Neuronal stem cell (in vitro differentiated cells): ENCODE measurements at regions not wholly inside any gene's neighbourhood (a gene's known extent, or its start where the extent isn't known, plus 50 kb on each side); places are given as distances from the start of the nearest gene placed in this dataset.
A peak's percentile ranks its signal among the peaks of the same experiment; 100 is the strongest.

Experiments
- DNase-seq: peaks from one replicate; pipeline ENCODE4 v3.0.0-alpha.2; 2013; ENCODE audit warnings: low spot score
- H2AFZ ChIP-seq: one replicate; pipeline ENCODE4 v1.6.1; 2013; ENCODE audit warnings: mild to moderate bottlenecking, low read length, inconsistent platforms
- H2AK5ac ChIP-seq: 2 replicates; pipeline ENCODE4 v1.6.1; 2013; ENCODE audit warnings: low read depth, mild to moderate bottlenecking, inconsistent platforms, low read length, moderate library complexity, mixed read lengths
- H2BK120ac ChIP-seq: 2 replicates; pipeline ENCODE4 v1.6.1; 2013; ENCODE audit warnings: low read depth, mild to moderate bottlenecking, inconsistent platforms, low read length, moderate library complexity, mixed read lengths
- H2BK12ac ChIP-seq: one replicate; pipeline ENCODE4 v1.6.1; 2013; ENCODE audit warnings: low read length, inconsistent platforms
- H2BK15ac ChIP-seq: 2 replicates; pipeline ENCODE4 v1.6.1; 2013; ENCODE audit warnings: mild to moderate bottlenecking, low read length, inconsistent platforms, mixed read lengths
- H2BK5ac ChIP-seq: one replicate; pipeline ENCODE4 v1.6.1; 2013; ENCODE audit warnings: inconsistent platforms, mild to moderate bottlenecking, low read length, moderate library complexity
- H3K14ac ChIP-seq: one replicate; pipeline ENCODE4 v1.6.1; 2013; ENCODE audit warnings: low read length, inconsistent platforms
- H3K18ac ChIP-seq: 2 replicates; pipeline ENCODE4 v1.6.1; 2013; ENCODE audit warnings: low read length, inconsistent platforms
- H3K23ac ChIP-seq: 2 replicates; pipeline ENCODE4 v1.6.1; 2013; ENCODE audit warnings: low read depth, mild to moderate bottlenecking, mixed read lengths, low read length, inconsistent platforms; ENCODE audit not compliant: poor library complexity
- H3K27ac ChIP-seq: replicated peaks from 3 replicates; pipeline ENCODE4 v1.5.1; 2013; ENCODE audit warnings: low read length, inconsistent platforms
- H3K27me3 ChIP-seq, 3 experiments: 2 replicates each; pipeline ENCODE4 v1.6.1; 2013; ENCODE audit warnings: low read length in 3 of 3, mild to moderate bottlenecking in 2 of 3, inconsistent platforms in 1 of 3, low read depth in 1 of 3, mixed read lengths in 1 of 3, moderate library complexity in 1 of 3; ENCODE audit not compliant: control insufficient read depth in 3 of 3, insufficient read depth in 3 of 3
- H3K36me3 ChIP-seq, 2 donors: replicated peaks in 1 of 2; 2 replicates each; pipeline ENCODE4 v1.6.1; 2013; ENCODE audit warnings: low read length in 2 of 2; ENCODE audit not compliant: control insufficient read depth in 2 of 2, insufficient read depth in 2 of 2
- H3K4ac ChIP-seq: 2 replicates; pipeline ENCODE4 v1.6.1; 2013; ENCODE audit warnings: inconsistent platforms, mild to moderate bottlenecking, low read length, moderate library complexity
- H3K4me1 ChIP-seq, 2 donors: 1 replicate in 1 of 2; 2 replicates in 1 of 2; pipeline ENCODE4 v1.6.1; 2013; ENCODE audit warnings: low read length in 2 of 2, low read depth in 1 of 2; ENCODE audit not compliant: control insufficient read depth in 2 of 2, insufficient read depth in 1 of 2
- H3K4me2 ChIP-seq: one replicate; pipeline ENCODE4 v1.6.1; 2013; ENCODE audit warnings: mild to moderate bottlenecking, low read length, inconsistent platforms; ENCODE audit not compliant: insufficient read depth, poor library complexity, severe bottlenecking
- H3K4me3 ChIP-seq, 2 donors: 2 replicates each; pipeline ENCODE4 v1.5.1; 2013; ENCODE audit warnings: low read length in 2 of 2, mild to moderate bottlenecking in 2 of 2, inconsistent platforms in 1 of 2, moderate library complexity in 1 of 2
- H3K79me1 ChIP-seq: one replicate; pipeline ENCODE4 v1.6.1; 2013; ENCODE audit warnings: low read depth, mild to moderate bottlenecking, inconsistent platforms, low read length, moderate library complexity
- H3K9ac ChIP-seq: one replicate; pipeline ENCODE4 v1.6.1; 2013; ENCODE audit warnings: mild to moderate bottlenecking, low read depth, low read length, inconsistent platforms; ENCODE audit not compliant: poor library complexity
- H3K9me3 ChIP-seq, 2 donors: replicated peaks in 1 of 2; 2 replicates each; pipeline versions ENCODE3 to v1.6.1; 2013; ENCODE audit warnings: low read length in 2 of 2, mild to moderate bottlenecking in 2 of 2, inconsistent platforms in 1 of 2, low read depth in 1 of 2, mixed read lengths in 1 of 2, moderate library complexity in 1 of 2; ENCODE audit not compliant: control insufficient read depth in 2 of 2, insufficient read depth in 1 of 2
- H4K8ac ChIP-seq: one replicate; pipeline ENCODE4 v1.6.1; 2013; ENCODE audit warnings: low read depth, mild to moderate bottlenecking, inconsistent platforms, low read length, moderate library complexity
- H4K91ac ChIP-seq: one replicate; pipeline ENCODE4 v1.6.1; 2013; ENCODE audit warnings: low read length, low read depth, mild to moderate bottlenecking, inconsistent platforms; ENCODE audit not compliant: poor library complexity
- WGBS, 2 donors: extraction: QIAGEN DNeasy Blood & Tissue Kit; methylation state at CpG; one replicate each; pipeline ENCODE4 v1.1.7; 2013; ENCODE audit warnings: missing lambda C conversion rate in 2 of 2, mixed read lengths in 1 of 2; ENCODE audit not compliant: insufficient read length in 2 of 2, insufficient replicate concordance in 1 of 2; ENCODE audit errors: extremely low coverage in 2 of 2; 5-methylcytosine and 5-hydroxymethylcytosine counted together

DNA sequence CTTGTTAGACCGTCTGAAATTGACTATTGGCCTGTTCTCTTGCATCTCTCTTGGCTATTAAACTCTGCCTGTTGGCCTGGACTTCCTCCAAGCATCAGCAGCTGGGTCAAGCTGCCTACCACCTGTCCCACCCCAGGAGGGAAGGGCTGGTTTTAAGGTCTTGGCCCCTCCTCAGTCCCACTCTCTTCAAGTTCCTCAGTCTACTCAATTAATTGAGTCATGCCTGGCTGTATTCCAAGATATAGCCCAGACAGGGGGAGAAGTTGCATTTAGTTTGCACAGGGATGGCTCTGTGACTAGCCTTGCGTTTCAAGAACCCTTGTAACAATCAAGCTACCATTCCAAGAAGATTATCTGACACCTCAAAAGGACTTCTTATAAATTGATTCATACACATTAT is 113.8 kb upstream of the GLI3 start:
- no peak overlapping the region for H4K91ac ChIP-seq
- H3K4me2 ChIP-seq = no peak overlapping the region
- H2BK120ac ChIP-seq = no peak overlapping the region
- peaks cover 4 to 14% of the 10 kb centered on the region in 2 donors for H3K4me1 ChIP-seq
- H2AK5ac ChIP-seq = no peak overlapping the region
- H4K8ac ChIP-seq = no peak overlapping the region
- H3K18ac ChIP-seq = no peak overlapping the region
- H3K79me1 ChIP-seq = no peaks in the 10 kb centered on the region
- no peak overlapping the region for H3K9ac ChIP-seq
- no peak overlapping the region for H3K4me3 ChIP-seq
- H3K4ac ChIP-seq = no peak overlapping the region
- H3K9me3 ChIP-seq = no peaks in the 10 kb centered on the region
- H2BK12ac ChIP-seq = no peak overlapping the region
- H3K14ac ChIP-seq = no peak overlapping the region
- no peak for DNase-seq
- no CpG with 5 or more reads among the region's 2 CpGs for WGBS, 2 donors
- no peak overlapping the region for H2BK5ac ChIP-seq
- H2AFZ ChIP-seq = no peak overlapping the region
- H3K27ac ChIP-seq = no peak overlapping the region
- no peak overlapping the region for H3K23ac ChIP-seq
- H3K36me3 ChIP-seq = no peaks in the 10 kb centered on the region
- no peaks in the 10 kb centered on the region for H3K27me3 ChIP-seq
- no peak overlapping the region for H2BK15ac ChIP-seq

DNA sequence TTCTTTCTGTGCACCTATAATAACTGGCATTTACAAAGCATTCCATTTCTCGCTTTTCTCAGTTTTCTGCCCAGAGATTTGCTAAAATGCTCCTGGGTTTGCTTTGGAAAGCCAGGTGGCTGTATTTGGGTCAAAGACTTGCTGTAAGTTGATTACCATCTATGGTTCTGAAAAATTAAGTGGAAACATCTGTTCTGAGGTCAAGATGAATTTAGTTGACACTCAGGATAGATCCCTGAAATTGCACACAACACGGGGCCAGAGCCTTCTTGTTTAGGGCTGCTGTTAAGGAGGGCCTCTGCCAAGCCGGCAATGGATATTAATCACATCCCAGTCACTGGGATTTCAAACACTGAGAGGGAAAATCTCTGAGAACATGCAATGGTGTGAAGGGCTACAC is 111.6 kb upstream of the GLI3 start:
- Histone ChIP-seq H3K27me3 (no peaks in the 10 kb centered on the region), H4K8ac (no peak overlapping the region), H2AFZ (no peak overlapping the region), H3K79me1 (no peaks in the 10 kb centered on the region), H2BK15ac (no peak overlapping the region), H4K91ac (no peak overlapping the region), H3K4me1 (peaks cover 12 to 14% of the 10 kb centered on the region in 2 donors), H3K9ac (no peak overlapping the region), H3K9me3 (no peaks in the 10 kb centered on the region), H2BK12ac (no peak overlapping the region), H2BK5ac (no peak overlapping the region), H3K23ac (no peak overlapping the region), H3K27ac (no peak overlapping the region), H2BK120ac (no peak overlapping the region), H3K14ac (no peak overlapping the region), H3K36me3 (no peaks in the 10 kb centered on the region), H3K4ac (no peak overlapping the region), H3K18ac (no peak overlapping the region), H3K4me3 (no peak overlapping the region), H2AK5ac (no peak overlapping the region), H3K4me2 (no peak overlapping the region)
- WGBS, 2 donors = no CpG with 5 or more reads among the region's 3 CpGs
- no peak for DNase-seq

DNA sequence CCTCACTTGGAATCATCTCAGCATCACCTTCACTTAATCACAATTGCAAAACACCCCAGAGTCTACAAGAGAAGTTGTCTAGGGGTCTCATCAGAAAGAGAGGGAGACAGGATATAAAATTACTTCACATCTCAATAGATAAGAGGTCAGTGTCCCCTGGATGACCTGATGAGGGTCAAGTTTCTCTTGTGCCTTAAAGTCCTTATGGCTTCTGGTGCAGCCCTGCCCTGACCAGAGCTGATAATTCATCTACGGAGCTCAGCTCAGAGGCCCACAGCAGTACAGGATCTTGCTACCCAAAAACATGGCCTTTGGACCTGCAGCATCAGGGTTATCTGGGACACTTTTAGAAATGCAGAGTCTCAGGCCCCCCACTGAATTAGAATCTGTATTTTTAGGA is 111.1 kb upstream of the GLI3 start:
- Histone ChIP-seq H3K18ac (no peak overlapping the region), H3K4me2 (no peak overlapping the region), H3K4me1 (peaks cover 12 to 14% of the 10 kb centered on the region in 2 donors), H2BK5ac (no peak overlapping the region), H3K27ac (no peak overlapping the region), H2AFZ (no peak overlapping the region), H3K14ac (no peak overlapping the region), H3K79me1 (no peaks in the 10 kb centered on the region), H3K9ac (no peak overlapping the region), H3K4me3 (no peak overlapping the region), H4K8ac (no peak overlapping the region), H2BK120ac (no peak overlapping the region), H2BK15ac (no peak overlapping the region), H2AK5ac (no peak overlapping the region), H3K27me3 (no peaks in the 10 kb centered on the region), H3K23ac (no peak overlapping the region), H3K36me3 (no peaks in the 10 kb centered on the region), H2BK12ac (no peak overlapping the region), H3K9me3 (no peaks in the 10 kb centered on the region), H3K4ac (no peak overlapping the region), H4K91ac (no peak overlapping the region)
- no CpG with 5 or more reads among the region's 1 CpG for WGBS, 2 donors
- DNase-seq = no peak

DNA sequence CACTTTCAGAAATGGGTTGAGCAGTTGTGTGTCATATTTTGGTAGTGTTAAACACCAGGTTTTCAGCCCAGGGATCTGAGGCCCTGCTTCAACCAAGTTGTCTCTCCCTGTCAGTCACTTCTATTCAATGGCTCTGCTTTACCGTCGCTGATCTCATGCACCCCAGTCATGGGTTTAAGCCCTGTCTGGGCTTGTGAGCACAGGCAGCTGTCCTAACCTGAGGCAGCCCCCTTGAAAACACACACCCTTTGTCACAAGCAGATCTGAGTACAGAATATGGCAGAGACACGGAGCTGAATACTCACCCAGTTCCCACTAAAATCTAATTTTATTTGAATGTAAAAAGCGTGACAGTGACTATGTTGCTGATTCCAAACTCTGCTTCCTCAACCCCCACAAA is 110.6 kb upstream of the GLI3 start:
- Histone ChIP-seq H3K4me2 (no peak overlapping the region), H3K27me3 (no peaks in the 10 kb centered on the region), H2BK12ac (no peak overlapping the region), H3K9me3 (no peaks in the 10 kb centered on the region), H4K91ac (no peak overlapping the region), H3K14ac (no peak overlapping the region), H3K23ac (no peak overlapping the region), H3K4ac (no peak overlapping the region), H4K8ac (no peak overlapping the region), H3K9ac (no peak overlapping the region), H3K4me1 (peaks cover 14 to 16% of the 10 kb centered on the region in 2 donors), H2AFZ (peak overlapping the region; percentile 77), H3K4me3 (no peak overlapping the region), H3K36me3 (no peaks in the 10 kb centered on the region), H2AK5ac (no peak overlapping the region), H3K27ac (no peak overlapping the region), H3K18ac (peak overlapping the region; percentile 49), H2BK15ac (no peak overlapping the region), H3K79me1 (no peaks in the 10 kb centered on the region), H2BK120ac (no peak overlapping the region), H2BK5ac (no peak overlapping the region)
- WGBS, 2 donors = no CpG with 5 or more reads among the region's 4 CpGs
- no peak for DNase-seq
